HL-60 (cell line): ENCODE measurements at regions not wholly inside any gene's neighbourhood (a gene's known extent, or its start where the extent isn't known, plus 50 kb on each side); places are given as distances from the start of the nearest gene placed in this dataset.

Experiments used
- DNase-seq, 2 experiments: peaks; one replicate each; pipeline ENCODE4 v3.0.0-alpha.2; 2010 to 2020; ENCODE audit warnings: low read depth in 1 of 2, low spot score in 1 of 2
- H3K27ac ChIP-seq: fragments of 250-450 bp; sonication (Bioruptor Pico); replicated peaks from 2 replicates; pipeline ENCODE4 v1.5.1; 2020; ENCODE audit warnings: mild to moderate bottlenecking, moderate library complexity
- H3K27me3 ChIP-seq: fragments of 250-450 bp; sonication (Bioruptor Pico); 2 replicates; pipeline ENCODE4 v1.5.1; 2021; ENCODE audit warnings: mild to moderate bottlenecking, moderate library complexity; ENCODE audit not compliant: insufficient read depth, poor library complexity, severe bottlenecking
- H3K4me3 ChIP-seq: replicated peaks from 2 replicates; pipeline ENCODE4 v1.5.1; 2011; ENCODE audit warnings: mild to moderate bottlenecking, control low read depth, low read length; ENCODE audit not compliant: insufficient read depth
- CTCF ChIP-seq: IDR thresholded peaks from one replicate; pipeline ENCODE4 v1.5.1; 2011; ENCODE audit warnings: low read length, control low read depth, inconsistent platforms; ENCODE audit not compliant: insufficient read depth
- GABPA ChIP-seq: IDR thresholded peaks from 2 replicates; pipeline ENCODE4 v1.6.1; 2012; ENCODE audit warnings: low read depth
- POLR2AphosphoS5 ChIP-seq: IDR thresholded peaks from 2 replicates; pipeline ENCODE4 v1.6.1; 2012; ENCODE audit warnings: low read depth
- REST ChIP-seq: IDR thresholded peaks from 2 replicates; pipeline ENCODE4 v1.6.1; 2012; ENCODE audit warnings: low read depth; ENCODE audit not compliant: insufficient replicate concordance
- SPI1 ChIP-seq: IDR thresholded peaks from 2 replicates; pipeline ENCODE4 v1.6.1; 2012; ENCODE audit warnings: low read depth, mild to moderate bottlenecking, borderline replicate concordance

- H3K4me3 ChIP-seq = no peak overlapping the region
- no peak for TF ChIP-seq SPI1
- TF ChIP-seq REST = no peak
- no peak for TF ChIP-seq CTCF
- no peak overlapping the region for H3K27ac ChIP-seq
- no peaks in the 10 kb centered on the region for H3K27me3 ChIP-seq
- no peak for DNase-seq
Observed at GRCh38 chr2:101612019-101612418, 85.5 kb upstream of the MAP4K4 start.

DNA sequence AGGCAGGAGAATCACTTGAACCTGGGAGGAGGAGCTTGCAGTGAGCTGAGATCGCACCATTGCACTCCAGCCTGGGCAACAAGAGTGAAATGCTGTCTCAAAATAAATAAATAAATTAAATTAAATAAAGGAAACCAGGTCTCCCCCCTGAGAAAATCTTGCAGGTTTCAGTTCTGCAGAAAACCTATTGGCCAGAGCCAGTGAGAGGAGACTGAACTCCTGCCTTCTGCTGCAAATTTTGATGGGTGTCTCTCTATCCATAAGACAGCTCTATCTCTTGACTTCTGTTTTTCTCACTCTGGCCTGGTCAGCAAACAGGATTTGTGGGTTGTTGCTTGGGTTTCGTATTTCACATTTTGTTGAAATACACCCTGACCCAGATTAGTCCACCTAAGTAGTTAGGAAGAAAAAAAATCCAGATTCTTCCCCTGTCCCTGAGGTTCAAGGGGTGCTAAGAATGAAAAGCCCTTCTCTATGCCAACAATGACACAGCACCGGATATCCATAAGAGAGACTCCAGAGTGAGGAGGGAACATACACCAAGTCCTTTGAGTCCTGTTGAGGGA, 86.7 kb upstream of the MAP4K4 start:
- TF ChIP-seq CTCF (no peak), GABPA (no peak), POLR2AphosphoS5 (no peak), SPI1 (no peak), REST (no peak)
- Histone ChIP-seq H3K4me3 (no peak overlapping the region), H3K27ac (no peak overlapping the region), H3K27me3 (no peaks in the 10 kb centered on the region)
- DNase-seq = no peak

GRCh38 chr2:101609433-101609832, 88.1 kb upstream of the MAP4K4 start:
- Histone ChIP-seq H3K27me3 (no peaks in the 10 kb centered on the region), H3K4me3 (no peak overlapping the region), H3K27ac (no peak overlapping the region)
- TF ChIP-seq REST (no peak), GABPA (no peak), SPI1 (no peak), POLR2AphosphoS5 (no peak), CTCF (no peak)
- no peak for DNase-seq
